ENCODE measurements at regions not wholly inside any gene's neighbourhood (a gene's known extent, or its start where the extent isn't known, plus 50 kb on each side); places are given as distances from the start of the nearest gene placed in this dataset.

GRCh38 chr17:65360961-65361552 is 200.4 kb downstream of the AXIN2 start:
- TF ChIP-seq RAD51 (IDR thresholded peaks at IDR 0.05; ENCODE audit: borderline replicate concordance, low read depth) (no peak), SIN3A (IDR thresholded peaks at IDR 0.05; ENCODE audit: borderline replicate concordance in 2 of 2, control insufficient read depth in 1 of 2, low read depth in 2 of 2, low read length in 2 of 2) (no peak), ZNF639 (CRISPR knock-in tag; conservative IDR thresholded peaks at IDR 0.05 in 1 of 2, IDR thresholded peaks at IDR 0.05 in 1 of 2) (no peak), ZFP36 (IDR thresholded peaks at IDR 0.05; ENCODE audit: low read depth, low read length, partially characterized antibody) (no peak), USF2 (CRISPR knock-in tag; IDR thresholded peaks at IDR 0.05) (no peak), ZNF253 (CRISPR knock-in tag; conservative IDR thresholded peaks at IDR 0.05) (no peak), YY1 (IDR thresholded peaks at IDR 0.05; ENCODE audit: borderline replicate concordance in 1 of 3, control insufficient read depth in 1 of 3, extremely low read depth in 1 of 3, insufficient read depth in 3 of 3, insufficient read length in 1 of 3, insufficient replicate concordance in 2 of 3, low read depth in 1 of 3, low read length in 2 of 3) (no peak), ZNF398 (CRISPR knock-in tag; IDR thresholded peaks at IDR 0.05) (no peak), SP2 (IDR thresholded peaks at IDR 0.05; ENCODE audit: extremely low read depth, low read depth, low read length, poor library complexity, severe bottlenecking) (no peak), POLR2A (conservative IDR thresholded peaks at IDR 0.05) (no peak), POLR2AphosphoS5 (IDR thresholded peaks at IDR 0.05; ENCODE audit: control insufficient read depth, insufficient read depth, low read depth, low read length) (no peak)
